ENCODE measurements at regions not wholly inside any gene's neighbourhood (a gene's known extent, or its start where the extent isn't known, plus 50 kb on each side); places are given as distances from the start of the nearest gene placed in this dataset.

DNA sequence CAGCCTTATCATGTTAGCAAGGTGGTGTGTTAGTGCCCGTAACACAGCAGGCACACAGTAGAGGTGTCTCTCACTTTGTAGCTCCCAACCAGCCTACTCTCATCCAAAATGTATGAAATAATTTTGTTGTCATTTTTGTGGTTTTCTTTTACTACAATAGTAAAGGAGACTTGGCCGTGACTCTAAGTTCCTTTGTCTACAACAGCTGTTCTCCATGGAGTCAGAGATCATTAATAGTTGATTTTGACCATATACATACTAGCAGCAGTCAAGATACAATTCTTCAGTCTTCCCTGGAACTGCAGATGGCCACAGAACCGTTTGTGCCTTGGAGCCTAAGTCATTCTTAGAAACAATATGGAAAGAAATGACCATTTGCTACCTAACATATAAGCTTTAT, 567.1 kb downstream of the TLR4 start:
- TF ChIP-seq CTCF (IDR thresholded peaks at IDR 0.05; ENCODE audit: low read depth, low read length) = no peak
- TF ChIP-seq POLR2A (IDR thresholded peaks at IDR 0.05; ENCODE audit: extremely low read depth, insufficient read length) = no peak
- TF ChIP-seq, protein P1, sequence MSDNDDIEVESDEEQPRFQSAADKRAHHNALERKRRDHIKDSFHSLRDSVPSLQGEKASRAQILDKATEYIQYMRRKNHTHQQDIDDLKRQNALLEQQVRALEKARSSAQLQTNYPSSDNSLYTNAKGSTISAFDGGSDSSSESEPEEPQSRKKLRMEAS (IDR thresholded peaks at IDR 0.05; ENCODE audit: low read depth, low read length) = no peak
- TF ChIP-seq MYC (IDR thresholded peaks at IDR 0.05; ENCODE audit: low read depth, low read length) = no peak
